GM21529 (cell line): ENCODE measurements at regions not wholly inside any gene's neighbourhood (a gene's known extent, or its start where the extent isn't known, plus 50 kb on each side); places are given as distances from the start of the nearest gene placed in this dataset.
"Not testable (repeated sequence)": the region's sequence is repeated elsewhere in the genome, so short reads cannot be mapped to it uniquely, and the experiment has no call there.

Source experiments
- ATAC-seq: cut with Tn5 transposase; IDR thresholded peaks from one replicate; pipeline ENCODE4 v1.9.1; 2021; ENCODE audit not compliant: unreplicated experiment

DNA sequence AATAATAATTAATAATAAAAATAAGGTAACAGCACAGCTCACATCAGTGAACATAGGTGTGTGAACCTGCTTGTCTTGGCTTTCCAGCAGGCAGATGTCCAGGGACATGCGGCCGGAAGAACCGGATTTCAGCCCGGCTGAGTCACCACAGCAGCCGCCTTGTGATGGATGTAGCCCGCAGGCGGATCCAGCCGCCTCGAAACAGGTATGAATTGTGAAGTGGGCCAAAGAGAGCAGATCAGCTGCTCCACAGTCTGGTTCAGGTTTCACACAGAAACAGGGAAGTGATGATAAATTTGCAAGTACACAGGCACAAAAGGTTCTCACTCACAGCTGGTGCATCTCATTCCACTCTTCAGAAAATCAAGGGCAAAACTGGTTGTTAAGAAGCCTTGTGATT, 55.1 kb downstream of the ID4 start:
- ATAC-seq, result no peak

DNA sequence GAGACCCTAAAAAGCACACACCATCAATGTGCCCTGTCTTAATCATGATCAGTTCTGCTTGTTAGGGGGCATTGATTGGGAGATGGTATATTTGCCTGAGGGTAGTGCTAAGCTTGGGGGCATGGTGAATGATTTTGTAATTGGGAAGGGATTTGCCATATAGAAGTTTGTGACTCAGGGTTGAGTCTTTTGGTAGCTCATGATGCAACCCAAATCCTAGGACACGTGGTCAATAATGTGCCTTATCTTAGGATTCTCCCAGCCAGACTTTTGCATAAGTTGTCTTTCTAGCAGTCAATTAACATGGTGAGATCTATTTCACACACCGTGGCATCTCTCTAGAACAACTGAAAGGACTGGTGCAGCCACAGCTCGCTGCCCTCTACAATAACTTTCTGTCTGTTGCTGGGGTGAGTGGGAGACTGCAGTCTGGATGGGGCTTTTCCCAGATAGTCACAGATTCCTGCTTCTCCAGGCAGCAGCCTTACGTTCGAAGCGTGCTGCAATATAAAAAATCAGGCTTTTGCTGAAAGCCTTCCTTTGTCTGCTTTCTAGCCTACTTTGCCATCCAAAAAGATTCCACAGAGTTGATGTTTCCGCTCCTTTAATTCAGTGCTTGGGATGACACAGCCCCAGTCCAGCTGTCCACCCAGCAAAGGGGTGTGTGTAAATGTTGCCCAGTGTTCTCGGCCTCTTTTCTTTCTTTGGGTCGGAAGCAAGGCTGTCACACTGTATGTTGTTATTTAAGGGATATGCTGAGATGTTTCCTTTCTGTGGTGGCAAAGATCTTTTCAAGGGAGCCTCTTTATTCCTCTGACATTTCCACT, 58.9 kb downstream of the ID4 start:
- no peak for ATAC-seq

DNA sequence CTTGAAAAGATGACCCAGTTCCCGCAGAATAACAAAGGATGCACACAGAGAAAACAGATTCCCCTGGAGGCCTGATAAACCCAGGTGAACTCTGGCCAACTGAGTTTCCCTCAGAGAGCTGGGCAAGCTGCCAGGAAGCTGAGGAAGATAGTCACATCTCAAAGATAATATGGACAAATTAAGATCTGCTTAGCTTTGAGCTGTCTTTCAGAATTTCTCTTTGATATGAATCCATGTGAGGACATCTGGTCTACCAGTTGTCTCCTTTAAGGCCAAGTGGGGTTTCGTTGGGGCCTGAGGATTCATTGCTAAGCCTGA, 59.5 kb downstream of the ID4 start:
- no peak for ATAC-seq

GRCh38 chr6:19898141-19898740, 61.1 kb downstream of the ID4 start:
- no peak for ATAC-seq

DNA sequence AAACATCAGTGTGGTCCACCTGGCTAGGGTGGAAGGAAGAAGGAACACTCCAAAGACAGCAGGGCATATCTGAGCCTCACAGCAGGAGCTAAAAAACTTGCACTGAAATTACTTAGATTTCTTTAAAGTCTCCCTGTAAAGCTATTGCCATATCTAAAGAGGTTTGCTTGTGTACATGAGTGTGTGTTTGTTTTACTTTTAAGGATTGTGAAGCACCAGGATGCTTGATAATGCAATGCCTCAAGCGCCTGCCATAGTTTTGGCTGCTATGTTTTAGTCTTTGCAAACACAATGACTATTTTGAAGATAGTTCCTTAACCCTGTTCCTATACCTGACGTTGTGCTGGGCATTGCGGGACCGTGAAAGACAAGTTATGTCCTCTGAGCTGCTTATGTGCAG, 65.0 kb downstream of the ID4 start:
- no peak for ATAC-seq

DNA sequence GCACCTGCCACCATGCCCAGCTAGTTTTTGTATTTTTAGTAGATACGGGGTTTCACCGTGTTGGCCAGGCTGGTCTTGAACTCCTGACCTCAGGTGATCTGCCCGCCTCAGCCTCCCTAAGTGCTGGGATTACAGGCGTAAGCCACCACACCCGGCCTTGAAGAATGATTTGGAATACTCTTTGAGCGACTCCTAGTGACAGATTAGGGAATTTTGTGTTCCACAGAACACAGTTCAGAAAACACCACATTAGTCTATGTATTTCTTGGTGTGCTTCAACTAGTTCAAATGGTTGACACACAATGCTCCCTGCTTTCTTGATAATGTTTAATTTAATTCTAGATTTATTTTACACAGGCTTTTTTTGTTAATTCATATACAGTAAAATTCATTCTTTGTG, 67.2 kb downstream of the ID4 start:
- not testable (repeated sequence) for ATAC-seq

DNA sequence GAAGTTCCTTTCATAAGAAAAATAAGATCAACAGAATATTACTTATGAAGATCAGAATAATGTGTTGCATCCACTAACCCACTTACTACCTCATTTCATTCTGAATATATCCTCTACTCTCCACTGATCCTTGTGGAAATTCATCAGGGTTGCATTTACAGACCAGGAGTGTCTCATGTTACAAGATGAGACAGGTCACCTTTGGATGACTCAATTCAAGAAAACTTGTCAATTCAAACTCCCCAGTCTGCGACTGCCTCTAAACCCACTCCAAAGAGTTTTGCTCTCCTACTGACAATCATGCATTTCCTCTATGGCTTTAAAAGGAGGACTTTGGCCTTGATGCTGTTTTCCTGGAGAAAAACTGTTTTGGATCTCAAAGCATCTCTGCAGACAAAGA, 68.4 kb downstream of the ID4 start:
- ATAC-seq, result no peak

- no peak for ATAC-seq
These were observed 69.0 kb downstream of the ID4 start for GRCh38 chr6:19906171-19906570.

DNA sequence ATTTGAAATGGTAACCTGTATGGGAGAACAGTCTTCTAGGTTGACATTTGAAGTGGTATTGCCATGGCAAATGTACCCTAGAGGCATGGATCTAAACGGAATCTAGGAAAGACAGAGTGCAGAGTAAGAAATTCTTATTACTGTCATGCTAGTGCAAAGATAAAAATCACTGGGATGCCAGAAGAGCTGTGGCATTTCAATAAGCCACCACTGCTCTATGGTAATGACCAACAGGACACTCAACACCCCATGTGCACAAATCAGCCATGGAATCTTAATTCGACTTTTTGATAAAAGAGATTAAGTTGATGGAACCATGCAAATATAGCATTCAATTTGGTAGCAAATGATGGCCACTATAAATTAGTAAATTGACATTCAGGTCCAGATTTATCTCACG, 74.1 kb downstream of the ID4 start:
- ATAC-seq, result no peak

GRCh38 chr6:19918436-19918835, 81.3 kb downstream of the ID4 start:
- no peak for ATAC-seq

DNA sequence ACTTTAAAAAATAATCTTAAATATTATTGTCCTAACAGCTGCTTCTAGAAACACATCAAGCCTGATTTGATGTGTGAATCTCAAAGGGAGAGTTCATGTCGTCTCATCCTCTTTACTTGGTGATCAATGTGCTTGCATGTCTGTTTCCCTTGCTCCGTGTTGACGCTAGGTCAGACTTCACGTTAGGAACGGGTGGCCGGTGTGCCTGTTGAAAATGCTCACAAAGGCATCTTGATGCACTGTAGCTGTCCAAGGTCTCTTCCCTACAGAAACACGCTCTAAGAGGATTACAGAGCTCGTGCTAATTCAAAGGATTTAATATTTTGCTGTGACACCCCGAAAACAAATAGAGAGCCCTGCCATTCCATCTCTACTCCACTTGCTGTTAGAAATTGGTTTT, 84.6 kb downstream of the ID4 start:
- no peak for ATAC-seq

GRCh38 chr6:19925533-19925932, 88.4 kb downstream of the ID4 start:
- no peak for ATAC-seq

DNA sequence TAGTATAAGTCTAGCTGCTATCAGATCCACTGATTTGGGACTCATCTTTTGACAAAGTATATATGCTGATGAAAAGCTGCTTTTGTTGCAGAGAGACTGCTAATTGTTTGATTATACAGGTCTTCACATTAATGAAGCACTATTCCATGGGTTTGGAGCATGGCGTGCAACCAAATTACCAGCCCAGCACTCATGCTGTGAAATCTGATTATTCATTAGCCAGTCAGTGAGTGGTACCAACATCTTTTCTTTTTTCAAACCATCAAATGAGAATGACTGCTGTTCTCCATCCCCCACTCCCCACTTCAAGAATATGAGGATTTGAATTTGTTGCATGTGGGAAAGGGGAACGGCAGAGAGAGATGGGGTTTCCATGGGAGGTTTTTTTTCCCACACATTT, 91.3 kb downstream of the ID4 start:
- no peak for ATAC-seq

- no peak for ATAC-seq
These were observed 92.1 kb downstream of the ID4 start for GRCh38 chr6:19929312-19929711.

DNA sequence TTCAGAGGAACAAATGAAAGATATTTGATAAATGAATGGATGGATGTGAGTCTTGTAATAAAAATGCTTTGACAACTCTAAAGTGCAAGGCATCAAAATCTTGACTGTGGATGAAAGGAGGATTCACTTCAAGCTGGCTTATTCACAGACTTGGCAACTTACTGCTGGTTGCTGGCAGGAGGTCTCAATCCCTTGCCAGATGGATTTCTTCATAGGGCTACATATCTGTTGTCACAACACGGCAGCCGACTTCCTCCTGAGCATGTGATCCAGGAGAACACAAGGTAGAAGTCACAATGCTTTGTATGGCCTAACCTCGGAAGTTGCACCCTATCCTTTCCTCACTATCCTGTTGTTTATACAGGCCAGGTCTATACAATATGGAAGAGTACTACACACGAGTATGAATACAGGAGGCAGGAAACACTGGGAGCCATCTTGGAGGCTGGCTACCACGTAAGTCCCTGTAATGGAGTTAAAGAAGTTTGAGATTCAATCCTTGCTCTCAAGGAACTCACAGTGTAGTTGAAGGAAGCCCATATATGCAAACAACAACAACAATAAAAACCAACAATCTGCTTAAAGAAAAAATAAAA, 97.9 kb downstream of the ID4 start:
- no peak for ATAC-seq

- ATAC-seq, result not testable (repeated sequence)
These were observed 102.2 kb downstream of the ID4 start for GRCh38 chr6:19939321-19939720.

GRCh38 chr6:19939926-19940325, 102.8 kb downstream of the ID4 start:
- not testable (repeated sequence) for ATAC-seq

- no peak for ATAC-seq
These were observed 105.9 kb downstream of the ID4 start for GRCh38 chr6:19943042-19943441.

DNA sequence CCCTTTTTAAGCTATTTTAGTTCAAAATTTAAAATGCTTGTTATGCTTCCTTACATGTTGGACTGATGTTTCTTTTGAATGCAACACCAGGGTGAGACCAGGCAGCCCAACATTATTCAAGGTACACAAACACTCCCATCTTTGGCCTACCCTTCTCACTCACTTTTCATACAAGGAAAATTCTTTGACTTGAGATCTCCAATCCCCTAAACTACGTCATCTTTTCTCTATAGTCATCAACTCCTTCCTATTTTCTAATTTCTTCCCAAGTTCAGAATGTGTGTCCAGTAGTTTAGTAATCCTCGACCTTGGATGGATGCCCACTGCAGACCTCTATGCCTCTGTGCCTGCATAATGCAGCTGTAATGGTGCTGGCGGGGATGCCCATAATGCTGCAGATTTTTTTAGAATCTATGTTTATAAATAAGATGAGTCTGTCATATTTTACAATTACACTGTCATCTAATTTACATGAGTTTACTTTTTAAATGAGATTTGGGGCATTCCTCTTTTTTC, 108.7 kb downstream of the ID4 start:
- no peak for ATAC-seq

DNA sequence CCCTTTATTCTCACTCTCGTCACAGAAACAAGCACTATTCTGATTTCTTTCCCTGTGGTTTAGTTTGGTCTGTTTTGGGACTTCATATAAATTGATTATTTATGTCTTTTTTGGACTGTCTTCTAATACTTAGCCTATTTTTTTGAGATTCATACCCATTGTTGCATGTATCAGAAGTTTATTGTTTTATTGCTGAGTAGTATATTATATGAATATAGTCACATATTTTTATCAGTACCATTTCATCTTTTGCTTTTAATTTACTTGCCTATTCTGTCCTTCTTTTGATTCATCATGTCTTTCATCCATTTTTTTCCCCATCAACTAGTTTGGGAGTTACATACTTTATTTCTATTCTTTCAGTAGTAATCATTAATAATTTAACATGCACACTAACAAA, 112.0 kb downstream of the ID4 start:
- no peak for ATAC-seq

DNA sequence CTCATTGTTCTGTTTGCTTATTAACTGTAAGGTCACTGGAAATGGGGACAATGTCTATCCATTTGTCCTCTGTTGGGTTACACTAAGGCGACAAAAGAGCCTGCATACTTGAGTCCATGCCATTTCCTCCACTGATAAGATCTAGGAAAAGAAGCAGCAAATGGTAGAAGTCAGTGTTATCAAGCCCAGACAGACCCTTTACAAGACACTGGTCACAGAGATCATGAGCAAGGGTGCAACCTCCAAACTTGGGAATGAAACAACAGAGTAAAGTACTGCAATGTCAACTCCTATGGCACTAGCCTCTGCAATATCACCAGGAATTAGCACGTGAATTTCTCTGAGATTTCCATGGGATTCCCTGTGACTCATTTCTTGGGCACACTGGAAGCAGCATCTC, 126.9 kb downstream of the ID4 start:
- no peak for ATAC-seq

- ATAC-seq, result no peak
These were observed 131.0 kb downstream of the ID4 start for GRCh38 chr6:19968201-19968600.
